Mesothelial cell of epicardium (in vitro differentiated cells): ENCODE measurements at regions not wholly inside any gene's neighbourhood (a gene's known extent, or its start where the extent isn't known, plus 50 kb on each side); places are given as distances from the start of the nearest gene placed in this dataset.

Source experiments
- DNase-seq, 2 experiments: peaks; one replicate each; pipeline ENCODE4 v3.0.0; 2021; ENCODE audit warnings: low spot score in 2 of 2; ENCODE audit not compliant: unreplicated experiment in 2 of 2
- H3K27ac Mint-ChIP-seq: 2 replicates; pipeline ENCODE4 v1.8.0; 2021; ENCODE audit warnings: mixed read lengths
- H3K27me3 Mint-ChIP-seq: 2 replicates; pipeline ENCODE4 v1.8.0; 2021; ENCODE audit warnings: low read depth, mixed read lengths
- H3K36me3 Mint-ChIP-seq: 2 replicates; pipeline ENCODE4 v1.8.0; 2021; ENCODE audit warnings: mixed read lengths
- H3K4me1 Mint-ChIP-seq: 2 replicates; pipeline ENCODE4 v1.8.0; 2021; ENCODE audit warnings: mixed read lengths
- H3K4me3 Mint-ChIP-seq: 2 replicates; pipeline ENCODE4 v1.8.0; 2021; ENCODE audit warnings: mild to moderate bottlenecking, moderate library complexity, mixed read lengths
- H3K9me3 Mint-ChIP-seq: 2 replicates; pipeline ENCODE4 v1.8.0; 2021; ENCODE audit warnings: mixed read lengths
- TF ChIP-seq, protein P1 (sequence below): fragments of 200-600 bp; sonication (generic); IDR thresholded peaks from one replicate; pipeline ENCODE4 v1.5.0; 2021; ENCODE audit warnings: antibody characterized with exemption; ENCODE audit not compliant: unreplicated experiment

DNA sequence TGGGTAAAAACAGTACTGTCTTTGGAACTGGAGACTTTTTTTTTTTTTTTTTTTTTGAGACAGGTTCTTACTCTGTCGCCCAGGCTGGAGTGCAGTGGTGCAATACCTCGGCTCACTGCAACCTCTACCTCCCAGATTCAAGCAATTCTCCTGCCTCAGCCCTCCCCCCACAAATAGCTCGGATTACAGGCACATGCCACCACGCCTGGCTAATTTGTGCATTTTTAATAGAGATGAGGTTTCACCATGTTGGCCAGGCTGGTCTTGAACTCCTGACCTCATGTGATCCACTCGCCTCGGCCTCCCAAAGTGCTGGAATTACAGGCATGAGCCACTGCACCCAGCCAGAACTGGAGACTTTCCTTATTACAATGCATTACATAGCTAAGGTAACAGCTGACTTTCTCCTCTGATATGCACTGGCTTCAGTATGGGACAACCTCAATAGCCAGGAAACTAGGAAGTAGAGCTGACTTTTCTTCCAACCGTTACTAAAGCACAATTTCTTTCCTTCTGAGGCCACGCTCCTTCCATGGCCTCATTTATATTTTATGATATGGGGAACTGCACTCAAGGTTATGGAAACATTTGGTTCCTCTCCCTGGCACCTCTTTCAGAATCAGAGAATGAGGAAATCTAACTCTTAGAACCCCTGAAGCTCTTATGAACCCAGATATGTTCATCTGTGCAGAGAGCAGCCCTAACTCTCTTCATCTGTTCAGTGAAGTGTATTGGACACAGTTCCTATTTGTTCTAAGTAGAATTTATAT is 53.5 kb upstream of the FAM9B start:
- Mint-ChIP-seq H3K4me3 (no peak overlapping the region), H3K27ac (no peak overlapping the region), H3K36me3 (no peaks in the 10 kb centered on the region), H3K4me1 (no peaks in the 10 kb centered on the region), H3K9me3 (peaks cover 11% of the 10 kb centered on the region), H3K27me3 (no peaks in the 10 kb centered on the region)
- TF ChIP-seq, protein P1, sequence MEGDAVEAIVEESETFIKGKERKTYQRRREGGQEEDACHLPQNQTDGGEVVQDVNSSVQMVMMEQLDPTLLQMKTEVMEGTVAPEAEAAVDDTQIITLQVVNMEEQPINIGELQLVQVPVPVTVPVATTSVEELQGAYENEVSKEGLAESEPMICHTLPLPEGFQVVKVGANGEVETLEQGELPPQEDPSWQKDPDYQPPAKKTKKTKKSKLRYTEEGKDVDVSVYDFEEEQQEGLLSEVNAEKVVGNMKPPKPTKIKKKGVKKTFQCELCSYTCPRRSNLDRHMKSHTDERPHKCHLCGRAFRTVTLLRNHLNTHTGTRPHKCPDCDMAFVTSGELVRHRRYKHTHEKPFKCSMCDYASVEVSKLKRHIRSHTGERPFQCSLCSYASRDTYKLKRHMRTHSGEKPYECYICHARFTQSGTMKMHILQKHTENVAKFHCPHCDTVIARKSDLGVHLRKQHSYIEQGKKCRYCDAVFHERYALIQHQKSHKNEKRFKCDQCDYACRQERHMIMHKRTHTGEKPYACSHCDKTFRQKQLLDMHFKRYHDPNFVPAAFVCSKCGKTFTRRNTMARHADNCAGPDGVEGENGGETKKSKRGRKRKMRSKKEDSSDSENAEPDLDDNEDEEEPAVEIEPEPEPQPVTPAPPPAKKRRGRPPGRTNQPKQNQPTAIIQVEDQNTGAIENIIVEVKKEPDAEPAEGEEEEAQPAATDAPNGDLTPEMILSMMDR, result no peak
- DNase-seq, result no peak

DNA sequence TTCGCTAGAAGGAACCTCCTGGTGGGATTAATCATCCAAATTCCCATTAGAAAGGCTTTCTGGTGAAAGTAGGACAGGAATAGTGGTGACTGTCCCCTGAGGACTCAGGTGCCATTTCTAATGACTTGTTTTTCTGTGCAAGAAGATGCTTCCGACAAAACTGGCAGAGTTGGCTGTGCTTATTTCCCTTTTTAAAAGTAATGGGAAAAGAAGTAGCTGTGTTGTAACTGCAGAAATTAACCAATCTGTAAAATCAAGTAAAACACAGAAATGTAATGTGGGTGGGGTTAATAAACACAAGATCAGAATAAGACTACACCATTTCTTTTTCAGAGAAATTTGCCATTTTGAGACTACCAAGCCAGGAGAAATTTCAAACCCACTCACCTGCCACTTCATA is 55.0 kb upstream of the FAM9B start:
- H3K27ac Mint-ChIP-seq, result no peak overlapping the region
- H3K9me3 Mint-ChIP-seq, result peaks cover 11% of the 10 kb centered on the region
- no peaks in the 10 kb centered on the region for H3K36me3 Mint-ChIP-seq
- no peak for DNase-seq
- TF ChIP-seq, protein P1, result no peak
- H3K4me1 Mint-ChIP-seq, result no peaks in the 10 kb centered on the region
- H3K27me3 Mint-ChIP-seq, result no peaks in the 10 kb centered on the region
- H3K4me3 Mint-ChIP-seq, result no peak overlapping the region

DNA sequence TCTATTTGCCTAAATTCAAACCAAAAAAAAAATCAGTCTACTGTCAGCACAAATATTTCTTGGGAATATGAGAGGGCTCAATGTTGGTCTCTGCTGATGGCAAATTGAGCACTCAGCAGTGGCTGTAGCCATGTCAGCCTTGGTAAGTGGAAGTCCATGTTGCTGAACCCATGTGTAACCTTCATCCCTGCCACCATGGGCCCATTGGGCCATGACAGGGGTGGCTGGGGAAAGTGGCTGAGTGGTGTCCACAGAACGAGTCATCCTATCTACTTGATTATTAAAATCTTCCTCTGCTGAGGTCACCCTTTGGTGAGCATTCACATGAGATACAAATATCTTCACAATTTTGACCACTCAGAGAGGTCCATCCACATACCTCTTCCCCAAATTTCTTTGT is 56.8 kb upstream of the FAM9B start:
- H3K27ac Mint-ChIP-seq, result no peak overlapping the region
- no peaks in the 10 kb centered on the region for H3K4me1 Mint-ChIP-seq
- H3K27me3 Mint-ChIP-seq, result no peaks in the 10 kb centered on the region
- peaks cover 20% of the 10 kb centered on the region for H3K9me3 Mint-ChIP-seq
- H3K4me3 Mint-ChIP-seq, result no peak overlapping the region
- H3K36me3 Mint-ChIP-seq, result peaks cover 5% of the 10 kb centered on the region
- DNase-seq, result no peak
- TF ChIP-seq, protein P1, result no peak

DNA sequence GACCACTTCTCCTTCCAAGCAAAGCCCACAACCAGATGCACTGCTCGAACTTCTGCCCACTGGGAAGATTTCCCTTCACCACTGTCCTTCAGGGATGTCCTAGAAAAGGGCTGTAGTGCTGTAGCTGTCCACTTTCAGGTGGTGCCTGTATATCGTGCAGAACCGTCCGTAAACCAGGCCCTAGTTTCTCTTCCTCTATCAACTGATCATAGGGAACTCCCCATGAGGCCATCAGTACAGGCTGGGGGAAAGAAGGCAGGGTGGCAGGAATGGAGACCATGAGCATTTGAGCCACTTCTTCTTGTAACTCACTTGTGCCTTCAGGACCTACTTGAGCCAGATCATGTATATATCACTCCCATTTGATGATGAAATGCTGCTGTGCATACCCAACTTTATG is 57.3 kb upstream of the FAM9B start:
- Mint-ChIP-seq H3K4me1 (no peaks in the 10 kb centered on the region), H3K27ac (no peak overlapping the region), H3K9me3 (peaks cover 20% of the 10 kb centered on the region), H3K4me3 (no peak overlapping the region), H3K27me3 (no peaks in the 10 kb centered on the region), H3K36me3 (peaks cover 5% of the 10 kb centered on the region)
- no peak for DNase-seq
- TF ChIP-seq, protein P1, result no peak

DNA sequence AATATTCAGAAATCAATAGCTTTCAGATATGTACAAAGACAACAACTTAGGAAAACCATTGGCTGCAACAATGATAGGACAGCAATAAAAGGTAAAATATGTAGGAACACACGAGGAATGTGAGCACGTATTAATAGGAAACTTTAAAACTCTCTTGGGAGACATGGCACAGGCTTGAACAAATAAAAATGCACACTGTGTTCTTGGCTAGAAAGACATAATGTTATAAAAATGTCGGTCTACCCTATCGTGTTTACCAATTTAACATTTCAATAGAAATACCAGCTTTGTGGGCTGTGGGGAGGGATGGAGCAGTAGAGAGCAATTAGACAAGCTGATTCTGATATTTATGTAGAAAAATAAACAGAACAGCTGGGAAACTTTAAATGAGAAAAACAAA is 69.0 kb upstream of the FAM9B start:
- no peak overlapping the region for H3K27ac Mint-ChIP-seq
- H3K4me1 Mint-ChIP-seq, result no peaks in the 10 kb centered on the region
- H3K4me3 Mint-ChIP-seq, result no peak overlapping the region
- peaks cover 6% of the 10 kb centered on the region for H3K9me3 Mint-ChIP-seq
- no peaks in the 10 kb centered on the region for H3K27me3 Mint-ChIP-seq
- DNase-seq, result no peak
- TF ChIP-seq, protein P1, result no peak
- no peaks in the 10 kb centered on the region for H3K36me3 Mint-ChIP-seq
